ENCODE measurements at regions not wholly inside any gene's neighbourhood (a gene's known extent, or its start where the extent isn't known, plus 50 kb on each side); places are given as distances from the start of the nearest gene placed in this dataset.
"Not testable (repeated sequence)": the region's sequence is repeated elsewhere in the genome, so short reads cannot be mapped to it uniquely, and the experiment has no call there.

- no peak for DNase-seq
These were observed 284.0 kb upstream of the HS6ST1 start for GRCh38 chr2:128602699-128603101.

- DNase-seq: no peak
These were observed 284.8 kb upstream of the HS6ST1 start for GRCh38 chr2:128603411-128603924.

- DNase-seq: no peak
These were observed 285.4 kb upstream of the HS6ST1 start for GRCh38 chr2:128604045-128604444.

GRCh38 chr2:128604581-128604980, 285.9 kb upstream of the HS6ST1 start:
- not testable (repeated sequence) for DNase-seq

- no peak for DNase-seq
These were observed 286.8 kb upstream of the HS6ST1 start for GRCh38 chr2:128605421-128605820.

GRCh38 chr2:128605931-128606330, 287.3 kb upstream of the HS6ST1 start:
- DNase-seq: no peak

- no peak for DNase-seq
These were observed 288.2 kb upstream of the HS6ST1 start for GRCh38 chr2:128606837-128607236.

- DNase-seq: no peak
These were observed 288.8 kb upstream of the HS6ST1 start for GRCh38 chr2:128607440-128607839.

- DNase-seq: no peak
These were observed 289.3 kb upstream of the HS6ST1 start for GRCh38 chr2:128607911-128608506.

GRCh38 chr2:128608921-128609880, 290.5 kb upstream of the HS6ST1 start:
- no peak for DNase-seq

- no peak for DNase-seq
These were observed 291.8 kb upstream of the HS6ST1 start for GRCh38 chr2:128610496-128610895.

- no peak for DNase-seq
These were observed 293.0 kb upstream of the HS6ST1 start for GRCh38 chr2:128611421-128612320.

- DNase-seq: no peak
These were observed 294.0 kb upstream of the HS6ST1 start for GRCh38 chr2:128612628-128613027.

GRCh38 chr2:128613351-128613750, 294.7 kb upstream of the HS6ST1 start:
- no peak for DNase-seq

- DNase-seq: no peak
These were observed 295.2 kb upstream of the HS6ST1 start for GRCh38 chr2:128613876-128614275.

- not testable (repeated sequence) for DNase-seq
These were observed 296.2 kb upstream of the HS6ST1 start for GRCh38 chr2:128614907-128615306.

- no peak for DNase-seq
These were observed 296.9 kb upstream of the HS6ST1 start for GRCh38 chr2:128615571-128615970.

GRCh38 chr2:128617029-128617590, 298.4 kb upstream of the HS6ST1 start:
- DNase-seq: no peak

- DNase-seq: no peak
These were observed 299.0 kb upstream of the HS6ST1 start for GRCh38 chr2:128617661-128618060.

- no peak for DNase-seq
These were observed 300.0 kb upstream of the HS6ST1 start for GRCh38 chr2:128618642-128619041.

- no peak for DNase-seq
These were observed 301.0 kb upstream of the HS6ST1 start for GRCh38 chr2:128619471-128620325.

- no peak for DNase-seq
These were observed 302.4 kb upstream of the HS6ST1 start for GRCh38 chr2:128621074-128621473.

Measured in stimulated activated CD4-positive, alpha-beta T cell treated with anti-CD3 and anti-CD28 coated beads, Interleukin-4, amount 100 ng/mL, for 4 hours (primary cell).